ENCODE measurements at regions not wholly inside any gene's neighbourhood (a gene's known extent, or its start where the extent isn't known, plus 50 kb on each side); places are given as distances from the start of the nearest gene placed in this dataset.

DNA sequence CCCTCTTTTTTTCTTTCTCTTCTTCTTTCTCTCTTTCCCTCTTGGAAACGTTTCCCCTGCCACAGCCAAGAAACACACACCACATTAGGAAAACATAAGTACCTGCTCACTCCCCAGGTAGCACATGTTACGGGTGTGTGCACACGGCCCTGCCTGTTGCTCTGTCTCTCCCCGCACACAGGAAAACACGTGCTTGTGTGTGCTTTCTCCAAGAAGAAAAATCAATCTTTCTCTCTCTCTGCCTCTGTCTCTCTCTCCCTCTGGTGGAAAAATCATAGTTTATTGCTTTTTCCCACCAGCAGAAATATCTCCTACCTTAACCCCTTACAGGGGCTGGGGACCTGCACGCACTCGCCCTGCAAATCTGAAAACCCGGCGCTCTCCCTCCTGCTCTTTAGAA lies 102.3 kb downstream of the EDN3 start (continued):
- no peak for TF ChIP-seq SAP30 (IDR thresholded peaks at IDR 0.05; ENCODE audit: insufficient read depth, insufficient replicate concordance, low read length)
- no peak for TF ChIP-seq BACH1 (IDR thresholded peaks at IDR 0.05; ENCODE audit: low read length)
- TF ChIP-seq SP2 (IDR thresholded peaks at IDR 0.05; ENCODE audit: low read length) = no peak
- no peak for TF ChIP-seq NANOG (IDR thresholded peaks at IDR 0.05; ENCODE audit: insufficient read depth, low read depth, low read length, poor library complexity, severe bottlenecking)
- TF ChIP-seq TAF7 (optimal IDR thresholded peaks at IDR 0.05; ENCODE audit: borderline replicate concordance, low read depth, low read length) = no peak
